Skeletal muscle satellite cell (primary cell): ENCODE measurements at regions not wholly inside any gene's neighbourhood (a gene's known extent, or its start where the extent isn't known, plus 50 kb on each side); places are given as distances from the start of the nearest gene placed in this dataset.
"Not testable (repeated sequence)": the region's sequence is repeated elsewhere in the genome, so short reads cannot be mapped to it uniquely, and the experiment has no call there.

Experiments
- H3K27me3 ChIP-seq: 2 replicates; pipeline ENCODE4 v1.7.0; 2013; ENCODE audit warnings: low read length; ENCODE audit not compliant: control insufficient read depth, insufficient read depth
- H3K36me3 ChIP-seq: 2 replicates; pipeline ENCODE4 v1.7.0; 2013; ENCODE audit warnings: mild to moderate bottlenecking, control low read depth, low read length; ENCODE audit not compliant: insufficient read depth
- H3K4me1 ChIP-seq: 2 replicates; pipeline ENCODE4 v1.7.0; 2013; ENCODE audit warnings: low read length; ENCODE audit not compliant: control insufficient read depth, insufficient read depth
- H3K4me2 ChIP-seq: 2 replicates; pipeline ENCODE4 v1.7.0; 2013; ENCODE audit warnings: mild to moderate bottlenecking, low read length
- H3K4me3 ChIP-seq: 2 replicates; pipeline ENCODE4 v1.7.0; 2013; ENCODE audit warnings: low read length
- H3K9ac ChIP-seq: 2 replicates; pipeline ENCODE4 v1.7.0; 2013; ENCODE audit warnings: mild to moderate bottlenecking, low read depth, low read length, moderate library complexity
- H3K9me3 ChIP-seq: replicated peaks from 2 replicates; pipeline ENCODE4 v1.7.0; 2013; ENCODE audit warnings: mild to moderate bottlenecking, control low read depth, low read length

- Histone ChIP-seq H3K4me3 (no peak overlapping the region), H3K36me3 (no peaks in the 10 kb centered on the region), H3K27me3 (no peaks in the 10 kb centered on the region), H3K9me3 (no peaks in the 10 kb centered on the region), H3K9ac (no peak overlapping the region), H3K4me2 (no peak overlapping the region), H3K4me1 (peaks cover 23% of the 10 kb centered on the region)
Observed at GRCh38 chr9:88891040-88891439, 100.2 kb upstream of the S1PR3 start.

GRCh38 chr9:88892724-88893123 lies 98.5 kb upstream of the S1PR3 start:
- Histone ChIP-seq H3K36me3 (no peaks in the 10 kb centered on the region), H3K9me3 (no peaks in the 10 kb centered on the region), H3K4me3 (no peak overlapping the region), H3K4me1 (peaks cover 23% of the 10 kb centered on the region), H3K9ac (no peak overlapping the region), H3K4me2 (no peak overlapping the region), H3K27me3 (no peaks in the 10 kb centered on the region)

- H3K4me1 ChIP-seq = no peaks in the 10 kb centered on the region
- H3K4me2 ChIP-seq = no peak overlapping the region
- H3K4me3 ChIP-seq = no peak overlapping the region
- H3K27me3 ChIP-seq = no peaks in the 10 kb centered on the region
- H3K36me3 ChIP-seq = no peaks in the 10 kb centered on the region
- H3K9me3 ChIP-seq = no peaks in the 10 kb centered on the region
- H3K9ac ChIP-seq = no peak overlapping the region
Observed at GRCh38 chr9:88897081-88897480, 94.2 kb upstream of the S1PR3 start.

GRCh38 chr9:88898039-88898720 lies 93.1 kb upstream of the S1PR3 start:
- H3K27me3 ChIP-seq = no peaks in the 10 kb centered on the region
- no peak overlapping the region for H3K4me2 ChIP-seq
- H3K36me3 ChIP-seq = no peaks in the 10 kb centered on the region
- no peaks in the 10 kb centered on the region for H3K4me1 ChIP-seq
- H3K9me3 ChIP-seq = no peaks in the 10 kb centered on the region
- no peak overlapping the region for H3K9ac ChIP-seq
- no peak overlapping the region for H3K4me3 ChIP-seq

- no peak overlapping the region for H3K9ac ChIP-seq
- H3K4me2 ChIP-seq = no peak overlapping the region
- H3K9me3 ChIP-seq = no peaks in the 10 kb centered on the region
- H3K4me1 ChIP-seq = peaks cover 9% of the 10 kb centered on the region
- no peaks in the 10 kb centered on the region for H3K27me3 ChIP-seq
- H3K36me3 ChIP-seq = no peaks in the 10 kb centered on the region
- H3K4me3 ChIP-seq = no peak overlapping the region
Observed at GRCh38 chr9:88905506-88905905, 85.8 kb upstream of the S1PR3 start.

GRCh38 chr9:88915916-88916315 lies 75.4 kb upstream of the S1PR3 start:
- H3K9ac ChIP-seq = no peak overlapping the region
- H3K4me1 ChIP-seq = no peaks in the 10 kb centered on the region
- no peaks in the 10 kb centered on the region for H3K27me3 ChIP-seq
- H3K36me3 ChIP-seq = no peaks in the 10 kb centered on the region
- H3K9me3 ChIP-seq = no peaks in the 10 kb centered on the region
- H3K4me2 ChIP-seq = no peak overlapping the region
- H3K4me3 ChIP-seq = no peak overlapping the region

GRCh38 chr9:88916894-88917293 lies 74.4 kb upstream of the S1PR3 start:
- no peak overlapping the region for H3K9ac ChIP-seq
- H3K9me3 ChIP-seq = no peaks in the 10 kb centered on the region
- no peak overlapping the region for H3K4me2 ChIP-seq
- H3K4me3 ChIP-seq = no peak overlapping the region
- H3K36me3 ChIP-seq = no peaks in the 10 kb centered on the region
- no peaks in the 10 kb centered on the region for H3K27me3 ChIP-seq
- no peaks in the 10 kb centered on the region for H3K4me1 ChIP-seq

- Histone ChIP-seq H3K9ac (no peak overlapping the region), H3K4me2 (no peak overlapping the region), H3K36me3 (no peaks in the 10 kb centered on the region), H3K27me3 (no peaks in the 10 kb centered on the region), H3K9me3 (no peaks in the 10 kb centered on the region), H3K4me3 (no peak overlapping the region), H3K4me1 (no peaks in the 10 kb centered on the region)
Observed at GRCh38 chr9:88917375-88917774, 73.9 kb upstream of the S1PR3 start.

GRCh38 chr9:88918537-88918936 lies 72.7 kb upstream of the S1PR3 start:
- H3K4me1 ChIP-seq, H3K27me3 ChIP-seq, H3K4me2 ChIP-seq, H3K9me3 ChIP-seq, H3K9ac ChIP-seq, H3K36me3 ChIP-seq, H3K4me3 ChIP-seq: not testable (repeated sequence)

GRCh38 chr9:88920645-88921044 lies 70.6 kb upstream of the S1PR3 start:
- Histone ChIP-seq H3K27me3 (no peaks in the 10 kb centered on the region), H3K9me3 (no peaks in the 10 kb centered on the region), H3K4me2 (no peak overlapping the region), H3K4me3 (no peak overlapping the region), H3K9ac (no peak overlapping the region), H3K36me3 (no peaks in the 10 kb centered on the region), H3K4me1 (no peaks in the 10 kb centered on the region)

GRCh38 chr9:88922091-88922490 lies 69.2 kb upstream of the S1PR3 start:
- no peak overlapping the region for H3K9ac ChIP-seq
- H3K9me3 ChIP-seq = no peaks in the 10 kb centered on the region
- no peaks in the 10 kb centered on the region for H3K36me3 ChIP-seq
- no peaks in the 10 kb centered on the region for H3K27me3 ChIP-seq
- H3K4me3 ChIP-seq = no peak overlapping the region
- no peaks in the 10 kb centered on the region for H3K4me1 ChIP-seq
- no peak overlapping the region for H3K4me2 ChIP-seq

- Histone ChIP-seq H3K4me3 (no peak overlapping the region), H3K4me1 (no peaks in the 10 kb centered on the region), H3K9ac (no peak overlapping the region), H3K36me3 (no peaks in the 10 kb centered on the region), H3K4me2 (no peak overlapping the region), H3K9me3 (no peaks in the 10 kb centered on the region), H3K27me3 (no peaks in the 10 kb centered on the region)
Observed at GRCh38 chr9:88923092-88923491, 68.2 kb upstream of the S1PR3 start.
